HuH-7.5 (cell line): ENCODE measurements at regions not wholly inside any gene's neighbourhood (a gene's known extent, or its start where the extent isn't known, plus 50 kb on each side); places are given as distances from the start of the nearest gene placed in this dataset.
"Not testable (repeated sequence)": the region's sequence is repeated elsewhere in the genome, so short reads cannot be mapped to it uniquely, and the experiment has no call there.

Experiments used
- DNase-seq: peaks from one replicate; pipeline ENCODE4 v3.0.0; 2011; ENCODE audit warnings: low spot score

DNA sequence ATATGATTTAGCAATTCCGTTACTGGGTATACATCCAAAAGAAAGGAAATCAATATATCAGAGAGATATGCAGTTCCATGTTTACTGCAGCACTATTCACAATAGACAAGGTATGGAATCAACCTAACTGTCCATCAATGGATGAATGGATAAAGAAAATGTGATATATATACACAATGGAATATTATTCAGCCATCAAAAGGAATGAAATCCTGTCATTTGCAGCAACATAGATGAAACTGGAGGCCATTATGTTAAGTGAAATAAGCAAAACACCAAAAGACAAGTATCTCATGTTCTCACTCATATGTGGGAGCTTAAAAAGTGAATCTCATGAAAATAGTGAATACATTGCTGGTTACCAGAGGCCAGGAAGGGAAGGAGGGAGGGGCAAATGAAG is 390.8 kb downstream of the ZFHX3 start:
- DNase-seq: no peak

- DNase-seq: no peak
Measured at GRCh38 chr16:72654535-72654934, 393.4 kb downstream of the ZFHX3 start.

DNA sequence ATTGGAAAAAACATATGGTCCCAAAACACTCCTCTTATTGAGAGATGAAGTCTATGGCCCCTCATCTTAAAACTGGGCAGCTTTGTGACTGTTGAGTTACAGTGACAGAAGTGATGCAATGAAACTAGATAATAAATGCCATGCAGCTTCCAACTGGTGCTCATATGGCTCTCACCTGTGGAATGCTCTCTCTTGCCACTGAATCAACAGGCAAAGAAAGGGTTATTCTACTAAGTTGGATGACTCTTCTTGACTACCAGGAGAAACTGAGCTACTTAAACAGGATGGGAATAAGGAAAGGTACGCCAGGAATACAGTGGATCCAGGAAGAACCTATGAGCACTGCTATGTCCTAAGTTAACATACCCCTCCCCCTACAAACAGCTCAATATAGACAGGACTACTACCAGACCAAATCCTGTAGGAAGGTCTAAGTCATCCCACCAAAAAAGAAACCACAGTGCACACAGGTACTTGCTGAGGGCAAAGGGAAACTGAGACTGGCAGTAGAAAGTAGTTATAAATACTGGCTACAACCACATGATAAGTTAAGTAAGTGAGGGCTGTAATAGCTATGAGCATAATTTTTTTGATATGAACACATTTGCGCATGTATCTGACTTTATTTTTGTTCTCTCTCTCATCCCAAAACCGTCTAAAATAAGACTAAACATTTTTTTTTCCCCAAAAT is 398.5 kb downstream of the ZFHX3 start:
- no peak for DNase-seq

DNA sequence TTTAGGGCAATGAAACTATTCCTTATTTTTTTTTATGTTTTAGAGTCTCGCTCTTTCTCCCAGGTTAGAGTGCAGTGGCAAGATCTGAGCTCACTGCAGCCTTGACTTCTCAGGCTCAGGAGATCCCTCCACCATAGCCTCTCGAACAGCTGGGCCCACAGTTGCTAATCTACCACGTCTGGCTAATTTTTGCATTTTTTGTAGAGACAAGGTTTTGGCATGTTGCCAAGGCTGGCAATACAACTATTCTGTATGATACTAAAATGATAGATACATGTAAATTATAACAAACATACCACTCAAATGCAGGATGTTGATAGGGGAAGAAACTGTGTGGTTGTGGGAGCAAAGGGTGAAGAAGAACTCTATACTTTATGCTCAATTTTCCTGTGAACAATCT is 401.3 kb downstream of the ZFHX3 start:
- DNase-seq: no peak

DNA sequence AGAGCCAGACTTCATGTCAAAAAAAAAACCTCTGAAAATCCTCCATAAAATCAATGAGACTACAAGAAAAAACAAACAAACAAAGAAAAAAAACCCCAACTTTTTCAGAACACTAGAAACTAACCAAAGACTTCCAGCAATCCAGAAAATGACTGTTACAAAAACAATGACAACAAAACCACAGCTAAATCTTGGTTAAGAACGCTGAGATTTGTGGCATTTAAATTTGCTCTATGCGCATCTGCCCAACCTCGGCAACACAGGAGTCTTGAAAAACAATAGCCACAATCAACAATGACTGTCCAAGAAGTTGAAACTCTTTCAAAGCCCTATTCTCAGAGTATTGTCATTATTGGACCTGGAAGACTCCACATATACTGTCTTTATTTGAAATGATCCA is 402.4 kb downstream of the ZFHX3 start:
- no peak for DNase-seq

DNA sequence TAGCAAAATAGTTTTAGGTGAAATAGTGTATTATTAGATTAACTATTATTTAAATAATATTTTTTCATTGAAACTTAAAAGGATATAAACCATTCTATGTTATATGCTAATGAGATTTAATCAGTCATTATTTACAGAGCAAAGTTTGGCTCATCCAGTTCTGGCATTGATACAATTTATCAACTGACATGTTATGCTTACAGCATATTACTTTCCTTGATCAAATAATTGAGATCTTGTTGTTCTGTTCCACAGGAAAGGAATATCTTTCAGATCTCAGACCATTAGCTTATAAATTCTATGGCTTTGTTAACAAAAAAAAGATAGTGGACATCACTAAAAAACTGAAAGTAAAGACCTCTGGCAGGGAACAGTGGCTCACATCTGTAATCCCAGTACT is 403.0 kb downstream of the ZFHX3 start:
- no peak for DNase-seq

- DNase-seq: no peak
Measured at GRCh38 chr16:72639494-72639893, 408.4 kb downstream of the ZFHX3 start.

GRCh38 chr16:72637306-72637705 is 410.6 kb downstream of the ZFHX3 start:
- DNase-seq: no peak

- no peak for DNase-seq
Measured at GRCh38 chr16:72635694-72636093, 412.2 kb downstream of the ZFHX3 start.

- no peak for DNase-seq
Measured at GRCh38 chr16:72635104-72635503, 412.8 kb downstream of the ZFHX3 start.

GRCh38 chr16:72627182-72627896 is 420.6 kb downstream of the ZFHX3 start:
- not testable (repeated sequence) for DNase-seq

DNA sequence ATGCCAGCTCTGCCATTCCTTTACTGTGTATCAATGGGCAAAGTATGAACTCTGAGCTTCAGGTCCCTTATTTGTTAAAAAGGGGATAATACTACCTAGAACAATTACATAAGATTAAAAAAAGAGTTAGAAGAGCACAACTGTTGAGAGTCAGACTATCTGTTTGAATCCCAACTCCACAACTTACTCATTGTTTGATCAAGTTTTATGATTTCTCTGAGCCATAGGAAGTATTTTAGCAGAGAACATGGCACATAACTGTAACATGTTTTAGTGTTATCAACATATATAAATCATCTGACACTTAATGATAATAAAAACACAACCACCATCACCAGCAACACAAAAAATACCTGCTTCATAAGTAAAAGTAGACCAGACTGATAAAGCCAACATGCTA is 421.3 kb downstream of the ZFHX3 start:
- no peak for DNase-seq

DNA sequence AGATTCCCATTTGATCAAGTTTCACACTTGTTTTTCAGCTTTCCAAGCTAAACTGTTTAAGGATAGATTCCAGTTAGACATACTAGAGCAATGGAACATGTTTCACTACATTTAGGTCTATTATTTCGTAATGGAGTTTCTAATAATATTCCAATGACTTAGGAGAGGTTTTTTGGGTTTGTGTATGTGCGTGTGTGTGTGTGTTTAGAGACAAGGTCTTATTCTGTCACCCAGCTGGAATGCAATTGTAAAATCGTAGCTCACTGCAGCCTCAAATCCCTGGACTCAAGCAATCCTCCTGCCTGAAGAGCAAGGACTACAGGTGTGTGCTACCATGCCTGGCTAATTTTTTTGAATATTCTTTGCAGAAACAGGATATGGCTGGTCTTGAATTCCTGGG is 426.3 kb downstream of the ZFHX3 start:
- no peak for DNase-seq

DNA sequence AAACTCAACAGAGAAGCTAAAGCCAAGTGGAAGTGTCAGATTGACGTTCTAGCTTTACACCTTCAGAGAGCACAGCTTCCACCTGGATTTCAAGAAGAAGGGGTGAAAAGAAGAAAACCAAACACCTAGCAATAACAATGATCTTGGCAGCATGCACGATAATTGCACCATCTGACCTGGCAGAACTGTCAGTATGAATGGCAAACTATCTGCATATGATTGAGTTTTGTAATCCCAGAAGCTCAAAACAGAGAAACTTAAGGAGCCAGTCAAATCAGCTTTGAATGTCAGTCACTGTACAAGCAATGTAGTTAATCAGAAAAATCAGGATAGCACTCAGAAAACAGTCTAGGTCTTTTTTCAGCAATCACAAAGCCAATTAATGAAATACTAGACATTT is 427.1 kb downstream of the ZFHX3 start:
- no peak for DNase-seq

DNA sequence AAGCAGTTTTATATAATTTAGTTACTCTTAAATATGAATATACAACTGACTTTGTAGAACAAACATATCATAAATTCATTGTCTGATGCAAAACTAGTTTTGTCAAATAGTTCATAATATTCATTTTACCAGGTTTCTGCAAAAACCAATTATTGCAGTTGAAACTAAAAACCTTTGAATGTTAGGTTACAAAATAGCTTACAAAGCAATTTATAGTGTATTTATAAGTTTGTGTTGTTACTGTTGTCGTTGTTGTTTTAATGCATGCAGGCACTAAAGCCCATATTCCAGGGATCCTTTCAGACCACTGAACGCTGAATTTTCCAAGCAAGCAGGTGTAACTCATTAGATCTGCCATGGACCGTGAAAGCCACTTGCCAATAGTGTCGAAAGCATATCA is 427.6 kb downstream of the ZFHX3 start:
- DNase-seq: no peak

- no peak for DNase-seq
Measured at GRCh38 chr16:72615856-72616255, 432.1 kb downstream of the ZFHX3 start.

DNA sequence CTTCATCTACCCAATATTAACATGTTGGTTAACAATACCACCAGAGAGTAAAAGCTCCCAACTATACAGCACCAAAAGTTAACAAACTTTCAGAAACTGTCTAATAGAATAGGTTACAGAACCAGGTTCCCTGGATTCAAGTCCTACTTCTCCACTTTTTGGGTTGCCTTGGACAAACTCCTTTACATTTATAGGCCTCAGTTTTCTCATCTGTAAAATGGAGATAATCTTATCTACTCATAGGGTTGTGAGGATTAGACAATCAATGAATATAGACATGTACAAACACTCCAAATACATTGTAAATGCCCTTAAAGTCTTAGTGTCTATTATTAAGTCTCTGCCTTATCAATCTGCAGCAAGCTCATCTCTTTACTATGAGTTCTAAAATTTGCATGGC is 435.2 kb downstream of the ZFHX3 start:
- DNase-seq: no peak

GRCh38 chr16:72612256-72612655 is 435.7 kb downstream of the ZFHX3 start:
- no peak for DNase-seq

DNA sequence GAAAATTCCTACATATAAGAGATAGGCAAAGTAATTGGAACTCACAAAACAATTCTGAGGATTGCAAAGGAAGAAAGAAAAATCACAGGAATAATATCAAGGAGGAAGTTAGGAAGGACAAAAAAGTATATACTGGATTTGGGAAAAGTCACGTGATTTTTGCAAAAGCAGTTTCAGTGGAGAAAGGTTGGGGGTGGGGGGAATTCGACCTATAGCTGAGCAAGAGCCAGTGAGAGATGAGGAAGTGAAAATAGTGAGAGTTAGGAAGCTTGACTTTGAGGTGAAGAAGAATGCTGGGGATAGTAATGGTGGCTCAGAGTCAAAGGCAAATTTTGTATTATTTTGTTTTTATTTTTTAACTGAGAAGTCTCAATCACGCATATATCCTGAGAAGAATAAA is 438.0 kb upstream of the PMFBP1 start:
- no peak for DNase-seq

DNA sequence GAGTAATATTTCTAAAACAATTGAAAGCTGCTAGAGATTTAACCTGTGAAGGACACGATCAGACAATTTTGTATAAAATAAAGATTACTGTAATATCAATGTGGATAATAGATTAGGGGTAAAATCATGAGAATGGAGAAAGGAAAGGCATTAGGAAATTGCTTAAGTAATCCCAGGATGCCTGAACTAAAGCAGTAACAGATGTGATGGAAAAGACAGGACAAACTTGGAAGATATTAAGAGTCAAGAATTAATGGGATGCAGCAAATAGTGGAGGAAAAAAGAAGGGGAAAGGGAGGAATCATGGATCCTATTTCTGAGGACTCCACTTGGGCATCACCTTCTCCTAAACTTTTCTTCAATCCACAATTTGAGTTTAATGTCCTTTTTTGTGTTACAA is 437.1 kb upstream of the PMFBP1 start:
- no peak for DNase-seq

DNA sequence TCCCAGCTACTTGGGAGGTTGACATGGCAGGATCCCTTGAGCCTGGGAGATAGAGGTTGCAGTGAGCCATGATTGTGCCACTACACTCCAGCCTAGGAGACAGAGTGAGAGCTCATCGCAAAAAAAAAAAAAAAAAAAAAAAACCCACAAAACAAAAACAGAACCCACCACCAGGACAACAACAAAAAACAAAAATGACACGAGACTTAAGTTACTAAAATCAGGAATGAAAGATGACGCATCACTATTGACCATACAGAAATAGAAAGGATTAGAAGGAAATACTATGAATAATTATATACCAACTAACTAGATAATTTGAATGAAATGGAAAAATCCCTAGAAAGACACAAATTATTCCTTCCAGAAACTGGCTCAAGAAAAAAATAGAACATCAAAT is 432.4 kb upstream of the PMFBP1 start:
- DNase-seq: no peak

- no peak for DNase-seq
Measured at GRCh38 chr16:72602499-72602898, 430.5 kb upstream of the PMFBP1 start.

GRCh38 chr16:72598696-72599095 is 426.7 kb upstream of the PMFBP1 start:
- no peak for DNase-seq

DNA sequence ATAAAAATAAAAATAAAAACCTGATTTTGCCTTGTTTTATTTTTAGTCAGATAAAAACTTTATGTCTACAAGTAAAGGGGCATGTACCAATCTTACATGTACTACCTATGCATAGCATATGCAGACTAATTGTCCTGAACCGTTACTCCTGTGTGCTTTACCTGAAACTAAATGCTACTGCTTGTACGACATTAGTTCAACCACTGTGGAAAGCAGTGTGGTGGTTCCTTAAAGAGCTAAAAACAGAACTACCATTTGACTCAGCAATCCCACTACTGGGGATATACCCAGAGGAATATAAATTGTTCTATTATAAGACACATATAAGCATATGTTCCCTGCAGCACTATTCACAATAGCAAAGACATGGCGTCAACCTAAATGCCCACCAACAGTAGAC is 426.0 kb upstream of the PMFBP1 start:
- no peak for DNase-seq
